ENCODE measurements at regions not wholly inside any gene's neighbourhood (a gene's known extent, or its start where the extent isn't known, plus 50 kb on each side); places are given as distances from the start of the nearest gene placed in this dataset.

DNA sequence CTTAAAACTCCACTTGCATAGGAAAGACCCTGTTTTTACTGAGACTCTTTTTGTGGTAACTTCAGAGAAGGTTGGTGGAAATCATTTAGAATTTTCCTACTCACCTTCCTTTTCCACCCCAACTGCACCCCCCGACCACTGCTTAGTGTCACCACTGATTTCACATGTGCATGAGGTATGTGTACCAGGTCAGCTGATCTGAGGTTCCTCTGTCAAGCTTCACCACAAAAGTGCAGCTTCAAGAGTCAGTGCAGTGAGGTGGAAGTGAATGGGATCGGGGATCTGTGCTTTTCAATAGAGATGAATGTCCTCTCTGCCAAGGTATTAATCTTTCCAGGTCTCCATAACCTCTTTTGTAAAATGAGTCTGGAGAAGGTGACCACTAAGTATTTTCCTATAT lies 260.5 kb upstream of the WWC1 start:
- TF ChIP-seq, protein P1, sequence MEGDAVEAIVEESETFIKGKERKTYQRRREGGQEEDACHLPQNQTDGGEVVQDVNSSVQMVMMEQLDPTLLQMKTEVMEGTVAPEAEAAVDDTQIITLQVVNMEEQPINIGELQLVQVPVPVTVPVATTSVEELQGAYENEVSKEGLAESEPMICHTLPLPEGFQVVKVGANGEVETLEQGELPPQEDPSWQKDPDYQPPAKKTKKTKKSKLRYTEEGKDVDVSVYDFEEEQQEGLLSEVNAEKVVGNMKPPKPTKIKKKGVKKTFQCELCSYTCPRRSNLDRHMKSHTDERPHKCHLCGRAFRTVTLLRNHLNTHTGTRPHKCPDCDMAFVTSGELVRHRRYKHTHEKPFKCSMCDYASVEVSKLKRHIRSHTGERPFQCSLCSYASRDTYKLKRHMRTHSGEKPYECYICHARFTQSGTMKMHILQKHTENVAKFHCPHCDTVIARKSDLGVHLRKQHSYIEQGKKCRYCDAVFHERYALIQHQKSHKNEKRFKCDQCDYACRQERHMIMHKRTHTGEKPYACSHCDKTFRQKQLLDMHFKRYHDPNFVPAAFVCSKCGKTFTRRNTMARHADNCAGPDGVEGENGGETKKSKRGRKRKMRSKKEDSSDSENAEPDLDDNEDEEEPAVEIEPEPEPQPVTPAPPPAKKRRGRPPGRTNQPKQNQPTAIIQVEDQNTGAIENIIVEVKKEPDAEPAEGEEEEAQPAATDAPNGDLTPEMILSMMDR (IDR thresholded peaks at IDR 0.05) = no peak
- Histone ChIP-seq H3K27me3 (ENCODE audit: control insufficient read depth in 2 of 2, insufficient read depth in 2 of 2, low read length in 2 of 2) (no peaks in the 10 kb centered on the region), H3K9ac (ENCODE audit: insufficient read depth, low read length, poor library complexity, severe bottlenecking) (no peak overlapping the region), H3K27ac (ENCODE audit: low read depth in 1 of 2, low read length in 2 of 2) (no peak overlapping the region), H3K4me3 (replicated peaks in 1 of 3; ENCODE audit: low read depth in 2 of 3, low read length in 3 of 3) (no peak overlapping the region), H2AFZ (ENCODE audit: insufficient read depth, low read depth, low read length, poor library complexity, severe bottlenecking) (no peak overlapping the region), H3K9me3 (replicated peaks in 1 of 2; ENCODE audit: control insufficient read depth in 1 of 2, insufficient read depth in 1 of 2, low read length in 2 of 2) (no peaks in the 10 kb centered on the region), H3K79me2 (ENCODE audit: insufficient read depth, low read length) (no peaks in the 10 kb centered on the region), H4K20me1 (ENCODE audit: insufficient read depth, low read length) (no peaks in the 10 kb centered on the region), H3K4me2 (replicated peaks; ENCODE audit: extremely low read depth, low read length, poor library complexity, severe bottlenecking) (no peak overlapping the region), H3K4me1 (ENCODE audit: control insufficient read depth in 1 of 2, insufficient read depth in 2 of 2, low read length in 2 of 2) (no peaks in the 10 kb centered on the region), H3K36me3 (replicated peaks in 1 of 2; ENCODE audit: control insufficient read depth in 1 of 2, insufficient read depth in 2 of 2, low read length in 2 of 2) (no peaks in the 10 kb centered on the region)
- no CpG with 5 or more reads among the region's 2 CpGs for WGBS (ENCODE audit: insufficient coverage)
- Mint-ChIP-seq H3K36me3 (no peaks in the 10 kb centered on the region), H3K4me3 (no peak overlapping the region), H3K27ac (no peak overlapping the region), H3K9me3 (peaks cover 0 to 5% (median 2%) of the 10 kb centered on the region in 7 donors), H3K27me3 (ENCODE audit: low read depth in 3 of 3) (peaks cover 0 to 4% (median 2%) of the 10 kb centered on the region in 3 donors), H3K4me1 (no peaks in the 10 kb centered on the region)
- intact Hi-C loops (cut with micrococcal nuclease) = no loop called here
- no peak for DNase-seq

DNA sequence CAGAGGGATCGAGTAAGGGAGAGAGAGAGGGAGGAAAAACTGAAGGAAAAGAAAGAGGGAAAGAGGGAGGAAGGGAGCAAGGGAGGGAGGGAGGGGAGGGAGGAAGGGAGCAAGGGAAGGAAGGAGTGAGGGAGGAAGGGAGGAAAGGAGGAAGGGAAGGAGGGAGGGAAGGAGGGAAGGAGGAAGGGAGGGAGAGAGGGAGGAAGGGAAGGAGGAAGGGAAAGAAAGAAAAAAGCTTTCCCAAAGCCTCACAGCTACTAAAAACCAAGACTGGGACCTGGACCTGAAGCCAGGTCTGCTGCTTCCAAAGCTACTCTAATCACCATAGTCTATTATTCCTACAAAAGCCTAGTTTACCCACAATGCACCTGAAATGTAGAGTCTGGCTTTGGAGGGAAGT lies 259.8 kb upstream of the WWC1 start:
- Histone ChIP-seq H3K4me2 (replicated peaks; ENCODE audit: extremely low read depth, low read length, poor library complexity, severe bottlenecking) (no peak overlapping the region), H3K27me3 (ENCODE audit: control insufficient read depth in 2 of 2, insufficient read depth in 2 of 2, low read length in 2 of 2) (no peaks in the 10 kb centered on the region), H3K36me3 (replicated peaks in 1 of 2; ENCODE audit: control insufficient read depth in 1 of 2, insufficient read depth in 2 of 2, low read length in 2 of 2) (no peaks in the 10 kb centered on the region), H3K79me2 (ENCODE audit: insufficient read depth, low read length) (no peaks in the 10 kb centered on the region), H4K20me1 (ENCODE audit: insufficient read depth, low read length) (no peaks in the 10 kb centered on the region), H3K4me1 (ENCODE audit: control insufficient read depth in 1 of 2, insufficient read depth in 2 of 2, low read length in 2 of 2) (no peaks in the 10 kb centered on the region), H3K27ac (ENCODE audit: low read depth in 1 of 2, low read length in 2 of 2) (no peak overlapping the region), H3K9me3 (replicated peaks in 1 of 2; ENCODE audit: control insufficient read depth in 1 of 2, insufficient read depth in 1 of 2, low read length in 2 of 2) (no peaks in the 10 kb centered on the region), H2AFZ (ENCODE audit: insufficient read depth, low read depth, low read length, poor library complexity, severe bottlenecking) (no peak overlapping the region), H3K9ac (ENCODE audit: insufficient read depth, low read length, poor library complexity, severe bottlenecking) (no peak overlapping the region), H3K4me3 (replicated peaks in 1 of 3; ENCODE audit: low read depth in 2 of 3, low read length in 3 of 3) (no peak overlapping the region)
- Mint-ChIP-seq H3K4me1 (no peaks in the 10 kb centered on the region), H3K9me3 (peaks cover 0 to 5% (median 2%) of the 10 kb centered on the region in 7 donors), H3K27me3 (ENCODE audit: low read depth in 3 of 3) (peaks cover 0 to 4% (median 2%) of the 10 kb centered on the region in 3 donors), H3K27ac (no peak overlapping the region), H3K4me3 (no peak overlapping the region), H3K36me3 (no peaks in the 10 kb centered on the region)
- WGBS (ENCODE audit: insufficient coverage) = 91% methylated on average over 1 of the region's 1 CpG
- TF ChIP-seq, protein P1 (IDR thresholded peaks at IDR 0.05) = no peak
- DNase-seq = no peak
- intact Hi-C loops (cut with micrococcal nuclease) = no loop called here

Data from CD14-positive monocyte (primary cell).